HCT116 (cell line): ENCODE measurements at regions not wholly inside any gene's neighbourhood (a gene's known extent, or its start where the extent isn't known, plus 50 kb on each side); places are given as distances from the start of the nearest gene placed in this dataset.

Experiments used
- ATAC-seq: fragments of 200-7000 bp; cut with Tn5 transposase; 2 replicates; pipeline ENCODE4 v1.9.1; 2020; ENCODE audit warnings: mild to moderate bottlenecking, moderate library complexity
- BruUV-seq: library from RNA; stranded (reverse); fragments of 400-500 nt; replicated peaks from 2 replicates; lab custom pipeline; 2021; lab: Mats Ljungman, UMichigan
- CTCF ChIA-PET: fragments of 300-600 bp; sonication (Branson Sonifier 250); formaldehyde crosslinking; loops from one replicate; lab custom pipeline; 2021; ENCODE audit warnings: antibody characterized with exemption; lab: Charles Lee
- POLR2A ChIA-PET: fragments of 300-600, 350-600 bp; sonication (Branson Sonifier 250); formaldehyde crosslinking; loops from one replicate; lab custom pipeline; 2021; ENCODE audit warnings: antibody characterized with exemption; lab: Charles Lee
- RAD21 ChIA-PET, 2 experiments: fragments of 300-600 bp; sonication (Branson Sonifier 250); formaldehyde crosslinking; loops; one replicate each; lab custom pipeline; 2023; ENCODE audit warnings: low total read pairs in 2 of 2; ENCODE audit not compliant: uncharacterized antibody in 2 of 2, unreplicated experiment in 2 of 2, low non-redundant PET in 1 of 2; lab: Charles Lee
- DNase-seq: peaks from one replicate; pipeline ENCODE4 v3.0.0-alpha.2; 2010; ENCODE audit warnings: low read depth, low spot score
- H2AFZ ChIP-seq: fragments of 200-600 bp; shearing (Covaris generic), sonication (generic); 2 replicates; pipeline ENCODE4 v1.6.1; 2017; ENCODE audit warnings: low read depth, mixed run types, mixed read lengths, antibody characterized with exemption, low read length; ENCODE audit not compliant: poor library complexity, severe bottlenecking
- H3K27ac ChIP-seq: 2 replicates; pipeline ENCODE4 v1.5.1; 2012; ENCODE audit warnings: low read depth, low read length
- H3K27me3 ChIP-seq: fragments of 200-600 bp; sonication (generic); 2 replicates; pipeline ENCODE4 v1.6.1; 2016; ENCODE audit warnings: mixed run types, low read length, mixed read lengths; ENCODE audit not compliant: insufficient read depth
- H3K36me3 ChIP-seq, 2 experiments: fragments of 200-500 bp in 1 of 2; fragments of 200-600 bp in 1 of 2; sonication (Bioruptor generic) in 1 of 2; sonication (generic) in 1 of 2; 2 replicates each; pipeline versions ENCODE4 v1.5.1 to v1.6.1; 2014 to 2016; ENCODE audit warnings: low read length in 2 of 2, inconsistent platforms in 1 of 2, mixed read lengths in 1 of 2, mixed run types in 1 of 2; ENCODE audit not compliant: insufficient read depth in 2 of 2, control insufficient read depth in 1 of 2
- H3K4me1 ChIP-seq, 2 experiments: fragments of 200-600 bp in 1 of 2; sonication (generic) in 1 of 2; 2 replicates each; pipeline versions ENCODE4 v1.5.1 to v1.6.1; 2012 to 2017; ENCODE audit warnings: low read length in 2 of 2, inconsistent platforms in 1 of 2, mild to moderate bottlenecking in 1 of 2, mixed read lengths in 1 of 2, mixed run types in 1 of 2, moderate library complexity in 1 of 2; ENCODE audit not compliant: insufficient read depth in 2 of 2, control insufficient read depth in 1 of 2
- H3K4me2 ChIP-seq: fragments of 200-600 bp; sonication (generic); 2 replicates; pipeline ENCODE4 v1.6.1; 2017; ENCODE audit warnings: mixed run types, low read length, mixed read lengths
- H3K4me3 ChIP-seq, 2 experiments: fragments of 200-600 bp in 1 of 2; sonication (generic) in 1 of 2; replicated peaks in 1 of 2; 2 replicates each; pipeline ENCODE4 v1.5.1; 2011 to 2016; ENCODE audit warnings: low read length in 2 of 2, control low read depth in 1 of 2, low read depth in 1 of 2, mild to moderate bottlenecking in 1 of 2, mixed read lengths in 1 of 2, mixed run types in 1 of 2
- H3K79me2 ChIP-seq: fragments of 200-600 bp; sonication (generic); 2 replicates; pipeline ENCODE4 v1.6.1; 2017; ENCODE audit warnings: mild to moderate bottlenecking, mixed run types, low read length, moderate library complexity, mixed read lengths; ENCODE audit not compliant: insufficient read depth
- H3K9ac ChIP-seq: fragments of 200-600 bp; sonication (generic); 2 replicates; pipeline ENCODE4 v1.6.1; 2016; ENCODE audit warnings: low read length, mixed read lengths
- H3K9me2 ChIP-seq: fragments of 200-600 bp; sonication (generic), shearing (Covaris generic); 2 replicates; pipeline ENCODE4 v1.6.1; 2017; ENCODE audit warnings: mixed run types, mild to moderate bottlenecking, moderate library complexity; ENCODE audit not compliant: insufficient read depth
- H3K9me3 ChIP-seq, 2 experiments: fragments of 200-500 bp in 1 of 2; fragments of 200-600 bp in 1 of 2; sonication (Bioruptor generic) in 1 of 2; sonication (generic) in 1 of 2; 2 replicates each; pipeline ENCODE4 v1.6.1; 2014 to 2017; ENCODE audit warnings: low read length in 2 of 2, mixed read lengths in 2 of 2, inconsistent platforms in 1 of 2, low read depth in 1 of 2, mild to moderate bottlenecking in 1 of 2, mixed run types in 1 of 2, moderate library complexity in 1 of 2; ENCODE audit not compliant: control insufficient read depth in 1 of 2, insufficient read depth in 1 of 2
- H4K20me1 ChIP-seq: fragments of 200-600 bp; sonication (generic), shearing (Covaris generic); 2 replicates; pipeline ENCODE4 v1.6.1; 2017; ENCODE audit warnings: mixed run types, mild to moderate bottlenecking, moderate library complexity; ENCODE audit not compliant: insufficient read depth
- CBX3 ChIP-seq: IDR thresholded peaks from 2 replicates; pipeline ENCODE4 v1.6.1; 2012; ENCODE audit warnings: low read depth
- ELF1 ChIP-seq: IDR thresholded peaks from 2 replicates; pipeline ENCODE4 v1.6.1; 2012; ENCODE audit warnings: low read depth, borderline replicate concordance
- FOSL1 ChIP-seq: IDR thresholded peaks from 2 replicates; pipeline ENCODE4 v1.6.1; 2012; ENCODE audit warnings: low read depth
- SP1 ChIP-seq: IDR thresholded peaks from 2 replicates; pipeline ENCODE4 v1.6.1; 2012; ENCODE audit warnings: low read depth
- SRF ChIP-seq: IDR thresholded peaks from 2 replicates; pipeline ENCODE4 v1.6.1; 2012; ENCODE audit warnings: low read depth
- TCF7L2 ChIP-seq: IDR thresholded peaks from 2 replicates; pipeline ENCODE4 v1.7.0; 2011; ENCODE audit warnings: borderline replicate concordance, inconsistent platforms; ENCODE audit not compliant: insufficient read depth, insufficient read length; ENCODE audit errors: extremely low read depth
- YY1 ChIP-seq: IDR thresholded peaks from 2 replicates; pipeline ENCODE4 v1.6.1; 2011; ENCODE audit warnings: low read length, low read depth, moderate library complexity, mild to moderate bottlenecking; ENCODE audit not compliant: insufficient replicate concordance; ENCODE audit errors: extremely low read depth
- intact Hi-C: fragments of 100-400 bp; cut with micrococcal nuclease; formaldehyde crosslinking; loops from 2 replicates; pipeline ENCODE4 v1.10.0; 2022
- TF ChIP-seq, protein P1 (sequence below): IDR thresholded peaks from 2 replicates; pipeline ENCODE4 v1.6.1; 2011; ENCODE audit warnings: mild to moderate bottlenecking, low read length, moderate library complexity; ENCODE audit not compliant: insufficient replicate concordance; ENCODE audit errors: extremely low read depth

DNA sequence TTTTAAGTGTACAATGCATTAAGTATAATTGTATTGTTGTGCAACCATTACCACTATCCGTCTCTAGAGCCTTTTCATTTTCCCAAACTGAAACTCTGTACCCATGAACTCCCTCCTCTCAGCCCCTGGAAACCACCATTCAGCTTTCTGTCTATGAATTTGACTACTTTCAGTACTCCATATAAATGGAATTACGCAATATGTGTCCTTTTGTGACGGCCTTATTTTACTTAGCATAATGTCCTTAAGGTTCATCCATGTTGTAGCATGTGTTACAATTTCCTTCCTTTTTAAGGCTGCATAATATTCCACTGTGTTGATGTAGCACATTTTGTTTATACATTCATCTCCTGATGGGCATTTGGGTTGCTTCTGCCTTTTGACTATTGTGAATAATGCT is 143.6 kb upstream of the KCNG1 start:
- peaks cover 13% of the 10 kb centered on the region for H3K27me3 ChIP-seq
- no peaks in the 10 kb centered on the region for H3K9me2 ChIP-seq
- no peaks in the 10 kb centered on the region for H4K20me1 ChIP-seq
- BruUV-seq: no TSS peak
- POLR2A ChIA-PET: no interaction called here
- no peaks in the 10 kb centered on the region for H3K36me3 ChIP-seq
- intact Hi-C loops: no loop called here
- no peak overlapping the region for H3K4me2 ChIP-seq
- no peak overlapping the region for H3K4me3 ChIP-seq
- no peaks in the 10 kb centered on the region for H3K79me2 ChIP-seq
- H2AFZ ChIP-seq: no peak overlapping the region
- H3K9ac ChIP-seq: no peak overlapping the region
- TF ChIP-seq TCF7L2 (no peak), SRF (no peak), CBX3 (no peak), FOSL1 (no peak)
- TF ChIP-seq, protein P1, sequence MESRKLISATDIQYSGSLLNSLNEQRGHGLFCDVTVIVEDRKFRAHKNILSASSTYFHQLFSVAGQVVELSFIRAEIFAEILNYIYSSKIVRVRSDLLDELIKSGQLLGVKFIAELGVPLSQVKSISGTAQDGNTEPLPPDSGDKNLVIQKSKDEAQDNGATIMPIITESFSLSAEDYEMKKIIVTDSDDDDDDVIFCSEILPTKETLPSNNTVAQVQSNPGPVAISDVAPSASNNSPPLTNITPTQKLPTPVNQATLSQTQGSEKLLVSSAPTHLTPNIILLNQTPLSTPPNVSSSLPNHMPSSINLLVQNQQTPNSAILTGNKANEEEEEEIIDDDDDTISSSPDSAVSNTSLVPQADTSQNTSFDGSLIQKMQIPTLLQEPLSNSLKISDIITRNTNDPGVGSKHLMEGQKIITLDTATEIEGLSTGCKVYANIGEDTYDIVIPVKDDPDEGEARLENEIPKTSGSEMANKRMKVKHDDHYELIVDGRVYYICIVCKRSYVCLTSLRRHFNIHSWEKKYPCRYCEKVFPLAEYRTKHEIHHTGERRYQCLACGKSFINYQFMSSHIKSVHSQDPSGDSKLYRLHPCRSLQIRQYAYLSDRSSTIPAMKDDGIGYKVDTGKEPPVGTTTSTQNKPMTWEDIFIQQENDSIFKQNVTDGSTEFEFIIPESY: no peak
- no peak overlapping the region for H3K27ac ChIP-seq
- CTCF ChIA-PET: no interaction called here
- RAD21 ChIA-PET: no interaction called here
- no peak for ATAC-seq
- no peak for DNase-seq
- no peaks in the 10 kb centered on the region for H3K9me3 ChIP-seq
- H3K4me1 ChIP-seq: no peaks in the 10 kb centered on the region

DNA sequence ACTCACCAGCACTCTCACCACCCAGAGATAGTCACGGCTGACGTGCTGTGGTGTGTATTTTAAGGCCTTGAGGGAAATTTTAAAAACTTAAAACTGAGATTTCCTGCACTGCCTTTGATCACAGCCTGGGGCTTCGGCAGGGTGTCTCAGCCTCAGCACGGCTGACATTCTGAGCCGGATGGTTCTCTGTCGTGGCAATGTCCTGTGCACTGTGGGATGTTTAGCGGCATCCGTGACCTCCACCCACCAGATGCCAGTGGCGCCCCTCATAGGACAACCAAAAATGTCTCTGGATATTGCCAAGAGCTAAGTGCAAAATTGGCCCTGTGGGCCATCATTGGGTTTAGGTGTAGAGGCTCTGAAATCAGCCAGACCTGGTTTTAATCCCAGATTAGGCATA is 142.2 kb upstream of the KCNG1 start:
- Histone ChIP-seq H3K4me2 (no peak overlapping the region), H3K27me3 (peaks cover 20% of the 10 kb centered on the region), H3K9me2 (no peaks in the 10 kb centered on the region), H3K27ac (no peak overlapping the region), H3K9ac (no peak overlapping the region), H3K9me3 (no peaks in the 10 kb centered on the region), H3K4me3 (no peak overlapping the region), H3K36me3 (no peaks in the 10 kb centered on the region)
- POLR2A ChIA-PET: no interaction called here
- intact Hi-C loops: no loop called here
- TF ChIP-seq SP1: no peak
- TF ChIP-seq YY1: no peak
- TF ChIP-seq ELF1: no peak
- TF ChIP-seq, all 23 proteins: peak for 0
- ChIA-PET CTCF (no interaction called here), RAD21 (interaction anchor here in 1 of 2 experiments (0.6 kb wide), 1 partner anchor 47 kb away, joined by 3 read pairs; no protein-coding TSS in a partner anchor)
- Histone ChIP-seq H3K79me2 (no peaks in the 10 kb centered on the region), H3K4me1 (no peaks in the 10 kb centered on the region), H2AFZ (no peak overlapping the region), H4K20me1 (no peaks in the 10 kb centered on the region)
- BruUV-seq: no TSS peak
- no peak for DNase-seq
- no peak for ATAC-seq
